ENCODE measurements at regions not wholly inside any gene's neighbourhood (a gene's known extent, or its start where the extent isn't known, plus 50 kb on each side); places are given as distances from the start of the nearest gene placed in this dataset.

DNA sequence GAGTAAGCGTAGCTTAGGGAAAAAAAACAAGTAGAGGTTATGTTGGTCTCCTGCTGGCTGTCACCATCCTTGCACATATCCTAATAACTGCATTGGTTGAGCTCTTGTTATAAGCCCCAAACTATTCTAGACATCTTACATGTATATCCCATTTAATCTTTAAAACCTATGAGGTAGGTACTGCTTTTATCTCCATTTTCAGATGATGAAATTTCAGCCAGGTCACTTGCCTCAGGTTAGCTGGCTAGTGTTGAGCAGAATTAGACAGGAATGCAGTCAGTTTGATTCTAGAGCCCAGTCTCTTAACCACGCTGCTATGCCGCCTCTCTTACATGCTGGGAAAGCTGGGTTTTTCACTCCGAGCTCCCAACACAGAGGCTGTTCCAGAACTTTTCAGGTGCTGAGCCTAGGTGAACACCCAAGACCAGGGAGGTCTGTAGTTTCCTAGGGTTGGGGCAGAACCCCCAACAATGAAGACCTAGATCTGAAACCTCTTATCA lies 269.9 kb upstream of the RGS6 start:
- no peak for DNase-seq (ENCODE audit: low read depth)
- no peak overlapping the region for H3K4me3 ChIP-seq (ENCODE audit: low read depth, low read length)
- TF ChIP-seq MYC (IDR thresholded peaks at IDR 0.05; ENCODE audit: low read depth, low read length) (no peak), POLR2A (IDR thresholded peaks at IDR 0.05; ENCODE audit: extremely low read depth, insufficient read length) (no peak), CTCF (IDR thresholded peaks at IDR 0.05; ENCODE audit: low read depth, low read length) (no peak), MAX (IDR thresholded peaks at IDR 0.05; ENCODE audit: low read depth, low read length) (no peak)

GRCh38 chr14:71665157-71665556 lies 267.1 kb upstream of the RGS6 start:
- H3K4me3 ChIP-seq (ENCODE audit: low read depth, low read length): no peak overlapping the region
- no peak for TF ChIP-seq POLR2A (IDR thresholded peaks at IDR 0.05; ENCODE audit: extremely low read depth, insufficient read length)
- no peak for TF ChIP-seq CTCF (IDR thresholded peaks at IDR 0.05; ENCODE audit: low read depth, low read length)
- TF ChIP-seq MYC (IDR thresholded peaks at IDR 0.05; ENCODE audit: low read depth, low read length): no peak
- TF ChIP-seq MAX (IDR thresholded peaks at IDR 0.05; ENCODE audit: low read depth, low read length): no peak
- DNase-seq (ENCODE audit: low read depth): no peak

DNA sequence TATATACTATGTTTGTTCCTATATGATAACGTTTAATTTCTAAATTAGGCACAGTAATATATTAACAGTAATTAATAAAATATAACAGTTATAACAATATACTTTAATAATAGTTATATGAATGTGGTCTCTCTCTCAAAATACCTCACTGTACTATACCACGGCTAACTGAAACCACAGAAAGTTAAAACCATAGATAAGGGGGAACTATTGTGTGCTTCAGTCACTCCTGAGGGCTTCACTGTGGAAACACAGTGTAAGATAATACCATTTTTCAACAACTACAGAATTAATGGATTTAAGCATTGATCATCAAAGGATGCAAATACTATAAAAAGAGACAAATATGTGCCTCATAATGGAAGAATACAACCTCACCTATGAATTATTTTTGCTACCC lies 266.4 kb upstream of the RGS6 start:
- TF ChIP-seq MYC (IDR thresholded peaks at IDR 0.05; ENCODE audit: low read depth, low read length) (no peak), CTCF (IDR thresholded peaks at IDR 0.05; ENCODE audit: low read depth, low read length) (no peak), POLR2A (IDR thresholded peaks at IDR 0.05; ENCODE audit: extremely low read depth, insufficient read length) (no peak), MAX (IDR thresholded peaks at IDR 0.05; ENCODE audit: low read depth, low read length) (no peak)
- DNase-seq (ENCODE audit: low read depth): no peak
- no peak overlapping the region for H3K4me3 ChIP-seq (ENCODE audit: low read depth, low read length)

- no peak for DNase-seq (ENCODE audit: low read depth)
- TF ChIP-seq MYC (IDR thresholded peaks at IDR 0.05; ENCODE audit: low read depth, low read length) (no peak), CTCF (IDR thresholded peaks at IDR 0.05; ENCODE audit: low read depth, low read length) (no peak), POLR2A (IDR thresholded peaks at IDR 0.05; ENCODE audit: extremely low read depth, insufficient read length) (no peak)
- no peak overlapping the region for H3K4me3 ChIP-seq (ENCODE audit: low read depth, low read length)
Observed at GRCh38 chr14:71666571-71667145, 265.6 kb upstream of the RGS6 start.

- TF ChIP-seq MYC (IDR thresholded peaks at IDR 0.05; ENCODE audit: low read depth, low read length): no peak
- TF ChIP-seq MAX (IDR thresholded peaks at IDR 0.05; ENCODE audit: low read depth, low read length): no peak
- no peak for TF ChIP-seq POLR2A (IDR thresholded peaks at IDR 0.05; ENCODE audit: extremely low read depth, insufficient read length)
- TF ChIP-seq CTCF (IDR thresholded peaks at IDR 0.05; ENCODE audit: low read depth, low read length): no peak
- DNase-seq (ENCODE audit: low read depth): no peak
- no peak overlapping the region for H3K4me3 ChIP-seq (ENCODE audit: low read depth, low read length)
Observed at GRCh38 chr14:71668186-71668912, 263.9 kb upstream of the RGS6 start.

All from NB4 (cell line).